Coronary artery (tissue), 2 donors: ENCODE measurements at regions not wholly inside any gene's neighbourhood (a gene's known extent, or its start where the extent isn't known, plus 50 kb on each side); places are given as distances from the start of the nearest gene placed in this dataset.

Source experiments
- DNase-seq: peaks from one replicate; pipeline ENCODE4 v3.0.0-alpha.2; 2017; ENCODE audit warnings: low spot score
- H3K27ac ChIP-seq, 2 donors: fragments of 200-600 bp; sonication (generic); one replicate each; pipeline ENCODE4 v1.5.1; 2016 to 2019
- H3K4me3 ChIP-seq: fragments of 200-600 bp; sonication (generic); 2 replicates; pipeline ENCODE4 v1.5.1; 2016; ENCODE audit warnings: mild to moderate bottlenecking, moderate library complexity
- CTCF ChIP-seq: fragments of 200-600 bp; sonication (generic); IDR thresholded peaks from one replicate; pipeline ENCODE4 v1.5.1; 2019; ENCODE audit warnings: antibody characterized with exemption

GRCh38 chr15:38672814-38673670 is 108.4 kb upstream of the RASGRP1 start:
- TF ChIP-seq CTCF = no peak
- Histone ChIP-seq H3K27ac (no peak overlapping the region), H3K4me3 (no peak overlapping the region)
- no peak for DNase-seq

GRCh38 chr15:38674448-38674847 is 109.8 kb upstream of the RASGRP1 start:
- TF ChIP-seq CTCF = no peak

GRCh38 chr15:38678281-38678680 is 113.7 kb upstream of the RASGRP1 start:
- no peak for DNase-seq
- no peak for TF ChIP-seq CTCF
- Histone ChIP-seq H3K27ac (no peak overlapping the region), H3K4me3 (no peak overlapping the region)

More at GRCh38 chr15:38674448-38674847, 109.8 kb upstream of the RASGRP1 start:
- DNase-seq = no peak
- no peak overlapping the region for H3K27ac ChIP-seq
- no peak overlapping the region for H3K4me3 ChIP-seq

GRCh38 chr15:38680775-38681174 is 116.2 kb upstream of the RASGRP1 start:
- no peak for DNase-seq
- Histone ChIP-seq H3K4me3 (no peak overlapping the region), H3K27ac (no peak overlapping the region)
- TF ChIP-seq CTCF = no peak

- Histone ChIP-seq H3K4me3 (no peak overlapping the region), H3K27ac (no peak overlapping the region)
- no peak for TF ChIP-seq CTCF
- no peak for DNase-seq
Observed at GRCh38 chr15:38682363-38682762, 117.7 kb upstream of the RASGRP1 start.

- TF ChIP-seq CTCF = no peak
- DNase-seq = no peak
- no peak overlapping the region for H3K4me3 ChIP-seq
- H3K27ac ChIP-seq = no peak overlapping the region
Observed at GRCh38 chr15:38682861-38683260, 118.2 kb upstream of the RASGRP1 start.
